ENCODE measurements at regions not wholly inside any gene's neighbourhood (a gene's known extent, or its start where the extent isn't known, plus 50 kb on each side); places are given as distances from the start of the nearest gene placed in this dataset.

GRCh38 chr1:224872832-224873433, 56.5 kb upstream of the DNAH14 start:
- ChIA-PET POLR2A (no interaction called here), CTCF (no interaction called here)
- ATAC-seq (no peak), DNase-seq (no peak)
- Mint-ChIP-seq H3K9me3 (ENCODE audit: insufficient read depth) (no peaks in the 10 kb centered on the region), H3K4me1 (ENCODE audit: low read depth) (no peaks in the 10 kb centered on the region), H3K27ac (no peak overlapping the region), H3K27me3 (ENCODE audit: low read depth) (peaks cover 9% of the 10 kb centered on the region), H3K4me3 (no peak overlapping the region), H3K36me3 (ENCODE audit: low read depth) (no peaks in the 10 kb centered on the region)

- no peak overlapping the region for H3K27ac Mint-ChIP-seq
- H3K36me3 Mint-ChIP-seq (ENCODE audit: low read depth), result no peaks in the 10 kb centered on the region
- no peak overlapping the region for H3K4me3 Mint-ChIP-seq
- POLR2A ChIA-PET, result no interaction called here
- no peaks in the 10 kb centered on the region for H3K4me1 Mint-ChIP-seq (ENCODE audit: low read depth)
- H3K27me3 Mint-ChIP-seq (ENCODE audit: low read depth), result peaks cover 9% of the 10 kb centered on the region
- DNase-seq, result no peak
- CTCF ChIA-PET, result no interaction called here
- no peaks in the 10 kb centered on the region for H3K9me3 Mint-ChIP-seq (ENCODE audit: insufficient read depth)
- ATAC-seq, result no peak
These were observed 55.8 kb upstream of the DNAH14 start for GRCh38 chr1:224873434-224874369.

GRCh38 chr1:224874775-224875174, 54.7 kb upstream of the DNAH14 start:
- Mint-ChIP-seq H3K36me3 (ENCODE audit: low read depth) (no peaks in the 10 kb centered on the region), H3K4me1 (ENCODE audit: low read depth) (no peaks in the 10 kb centered on the region), H3K4me3 (no peak overlapping the region), H3K9me3 (ENCODE audit: insufficient read depth) (no peaks in the 10 kb centered on the region), H3K27me3 (ENCODE audit: low read depth) (peaks cover 8% of the 10 kb centered on the region), H3K27ac (no peak overlapping the region)
- DNase-seq, result no peak
- POLR2A ChIA-PET, result no interaction called here
- no peak for ATAC-seq
- CTCF ChIA-PET, result interaction anchor here (0.6 kb wide), 1 partner anchor 231 kb away, joined by 4 read pairs; no protein-coding TSS in a partner anchor

GRCh38 chr1:224879162-224879803, 50.2 kb upstream of the DNAH14 start:
- no peak overlapping the region for H3K4me3 Mint-ChIP-seq
- H3K27ac Mint-ChIP-seq, result no peak overlapping the region
- POLR2A ChIA-PET, result no interaction called here
- H3K27me3 Mint-ChIP-seq (ENCODE audit: low read depth), result peaks cover 6% of the 10 kb centered on the region
- H3K9me3 Mint-ChIP-seq (ENCODE audit: insufficient read depth), result no peaks in the 10 kb centered on the region
- no peaks in the 10 kb centered on the region for H3K4me1 Mint-ChIP-seq (ENCODE audit: low read depth)
- no peak for ATAC-seq
- CTCF ChIA-PET, result interaction anchor here (1.2 kb wide), 1 partner anchor 43 kb away, joined by 3 read pairs; no protein-coding TSS in a partner anchor
- H3K36me3 Mint-ChIP-seq (ENCODE audit: low read depth), result no peaks in the 10 kb centered on the region
- no peak for DNase-seq

Measured in activated CD8-positive, alpha-beta T cell treated with anti-CD3 and anti-CD28 coated beads, Interleukin-2, amount 10 ng/mL, durations not matched to agents 7 days and 5 days (primary cell).